PC-3 (cell line): ENCODE measurements at regions not wholly inside any gene's neighbourhood (a gene's known extent, or its start where the extent isn't known, plus 50 kb on each side); places are given as distances from the start of the nearest gene placed in this dataset.

ENCODE experiments used
- CTCF ChIP-seq: fragments of 300-600 bp; sonication (generic); conservative IDR thresholded peaks from 2 replicates; pipeline ENCODE4 v1.5.1; 2017; ENCODE audit warnings: antibody characterized with exemption, low read depth, mild to moderate bottlenecking, low read length
- EZH2 ChIP-seq: fragments of 300-600 bp; sonication (generic); IDR thresholded peaks from one replicate; pipeline ENCODE4 v1.6.1; 2017; ENCODE audit warnings: antibody characterized with exemption, mild to moderate bottlenecking, low read length; ENCODE audit not compliant: unreplicated experiment
- EZH2phosphoT487 ChIP-seq: fragments of 300-600 bp; sonication (generic); IDR thresholded peaks from 2 replicates; pipeline ENCODE4 v1.6.1; 2018; ENCODE audit warnings: mild to moderate bottlenecking, antibody characterized with exemption, low read length, borderline replicate concordance

- TF ChIP-seq CTCF (no peak), EZH2 (no peak), EZH2phosphoT487 (no peak)
Measured at GRCh38 chr17:12605222-12605621, 60.5 kb upstream of the MYOCD start.
